ENCODE measurements at regions not wholly inside any gene's neighbourhood (a gene's known extent, or its start where the extent isn't known, plus 50 kb on each side); places are given as distances from the start of the nearest gene placed in this dataset.
"Not testable (repeated sequence)": the region's sequence is repeated elsewhere in the genome, so short reads cannot be mapped to it uniquely, and the experiment has no call there.

DNA sequence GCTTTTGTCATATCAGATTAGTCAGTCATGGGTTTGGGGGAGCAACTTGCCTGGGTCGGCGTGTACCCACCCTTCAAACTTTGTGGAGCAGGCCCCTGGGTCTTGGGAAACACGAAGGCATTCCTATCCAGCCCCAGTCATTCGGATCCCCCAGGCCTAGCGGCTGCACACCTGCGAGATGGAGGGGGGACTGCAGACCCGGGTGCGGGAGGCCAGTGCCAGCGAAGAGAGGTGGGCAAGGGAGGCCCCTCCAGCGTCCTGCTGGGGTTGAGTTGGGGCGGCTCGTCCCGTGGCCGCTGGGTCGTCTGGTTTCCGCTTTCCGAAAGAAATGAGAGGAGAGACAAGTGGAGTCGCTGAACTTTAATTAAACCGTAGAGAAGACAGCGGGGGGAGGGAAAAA is 112.2 kb upstream of the FOXD4L5 start:
- DNase-seq (ENCODE audit: low read depth) = not testable (repeated sequence)

DNA sequence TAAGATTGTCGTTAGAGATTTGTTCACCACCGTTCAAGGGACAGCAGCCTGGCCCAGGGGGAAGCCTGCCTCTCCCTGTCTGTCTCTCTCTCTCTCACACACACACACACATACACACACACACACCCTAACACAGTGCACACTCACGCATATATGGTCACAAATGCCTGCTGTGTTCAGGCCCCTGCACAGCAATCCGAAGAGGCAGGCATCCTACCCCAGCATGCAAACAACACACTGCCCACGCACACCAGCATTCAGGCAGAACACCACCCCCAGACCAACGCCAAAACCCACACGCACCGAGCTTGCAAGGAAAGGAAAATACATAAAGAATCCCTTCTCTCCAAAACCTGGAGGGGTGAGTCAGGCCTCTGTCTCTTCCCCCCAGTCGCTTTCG is 111.6 kb upstream of the FOXD4L5 start:
- not testable (repeated sequence) for DNase-seq (ENCODE audit: low read depth)

DNA sequence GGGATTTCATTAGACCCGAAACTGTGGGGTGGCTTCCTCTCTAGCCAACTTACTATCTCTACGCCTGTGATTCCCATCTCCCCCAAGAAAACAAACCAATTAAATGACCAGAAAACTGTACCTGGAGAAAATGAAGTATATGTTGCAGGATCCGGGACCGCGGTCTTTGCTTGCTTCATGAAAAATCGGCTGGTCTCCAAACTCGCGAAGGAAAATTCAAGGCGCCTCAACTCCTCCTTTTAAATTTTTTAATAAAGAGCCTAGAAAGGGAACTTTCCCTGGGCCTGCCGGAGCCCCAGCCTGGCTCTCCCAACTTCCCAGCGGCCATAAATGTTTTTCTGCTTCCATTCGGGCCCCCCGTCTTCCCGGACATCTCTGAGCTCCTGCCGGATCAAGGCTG is 110.8 kb upstream of the FOXD4L5 start:
- not testable (repeated sequence) for DNase-seq (ENCODE audit: low read depth)

DNA sequence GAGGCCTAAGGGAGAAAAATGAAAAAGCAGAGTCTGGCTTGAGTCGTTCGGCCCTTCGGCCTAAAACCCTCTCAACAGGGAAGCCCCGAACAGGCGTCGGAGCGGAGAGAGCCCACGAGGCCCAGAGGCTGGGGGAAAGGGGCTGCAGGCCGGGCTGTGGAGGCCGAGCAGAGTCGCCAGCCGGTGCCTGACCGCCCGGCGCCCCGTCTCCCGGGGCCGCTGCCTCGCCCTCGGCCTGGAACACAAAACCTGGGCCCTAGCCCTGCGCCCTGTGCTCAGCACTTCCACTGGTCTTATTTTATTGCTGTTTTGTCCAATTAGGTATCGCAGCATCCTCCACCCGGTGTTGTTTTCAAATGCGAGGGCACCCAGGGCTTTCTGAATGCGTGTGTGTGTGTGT is 110.1 kb upstream of the FOXD4L5 start:
- DNase-seq (ENCODE audit: low read depth) = not testable (repeated sequence)

DNA sequence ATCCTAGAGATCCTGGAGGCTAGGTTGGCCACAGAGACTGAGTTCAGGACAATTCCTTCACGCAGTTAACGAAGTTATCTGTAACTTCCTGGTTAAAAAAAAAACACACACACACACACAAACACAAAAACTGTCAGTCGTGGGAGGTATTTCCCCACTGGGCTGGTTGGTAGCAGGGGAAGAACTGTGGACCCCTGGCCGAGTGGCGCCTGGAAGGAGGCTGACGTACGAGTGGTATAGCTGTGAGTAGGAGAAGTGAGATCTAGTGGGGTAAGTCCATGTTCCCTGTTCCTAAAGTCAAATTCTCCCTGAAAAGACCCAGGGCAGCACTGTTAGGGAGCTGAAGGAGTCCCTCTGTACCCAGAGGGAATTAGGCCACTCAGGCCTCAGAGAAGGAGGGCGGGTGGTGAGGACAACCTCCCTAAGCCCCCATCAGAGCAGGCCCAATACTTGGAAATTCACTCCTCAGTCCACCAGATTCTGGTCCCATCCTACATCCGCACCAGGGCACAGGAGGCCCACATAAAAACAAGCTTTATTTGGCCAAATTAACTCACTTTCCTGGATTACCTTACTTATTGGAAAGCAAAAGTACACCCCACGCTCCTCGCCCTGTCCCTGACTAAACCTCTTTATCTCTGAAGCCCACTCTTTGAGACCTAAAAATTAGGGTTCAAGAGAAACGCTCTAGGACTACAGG is 108.3 kb upstream of the FOXD4L5 start:
- not testable (repeated sequence) for DNase-seq (ENCODE audit: low read depth)

DNA sequence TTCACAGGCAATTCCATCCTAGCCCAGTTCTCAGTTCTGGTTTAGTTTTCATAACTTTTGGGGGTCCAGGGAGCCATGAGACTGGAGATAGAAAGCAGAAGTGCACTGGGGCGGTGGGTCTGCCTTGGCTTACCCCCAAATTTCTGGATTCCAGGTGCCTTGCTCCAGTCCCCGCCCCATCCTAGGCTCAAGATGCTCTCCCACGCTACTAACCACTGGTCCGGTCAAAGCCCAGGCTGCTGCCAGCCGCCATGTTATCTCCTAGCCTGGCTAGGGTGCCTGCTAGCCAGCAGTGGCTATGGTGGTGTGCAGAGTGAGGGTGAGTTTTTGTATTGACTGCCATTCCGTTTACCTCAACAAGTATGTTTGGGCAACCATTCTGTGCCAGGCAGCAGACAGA is 107.6 kb upstream of the FOXD4L5 start:
- DNase-seq (ENCODE audit: low read depth) = not testable (repeated sequence)

DNA sequence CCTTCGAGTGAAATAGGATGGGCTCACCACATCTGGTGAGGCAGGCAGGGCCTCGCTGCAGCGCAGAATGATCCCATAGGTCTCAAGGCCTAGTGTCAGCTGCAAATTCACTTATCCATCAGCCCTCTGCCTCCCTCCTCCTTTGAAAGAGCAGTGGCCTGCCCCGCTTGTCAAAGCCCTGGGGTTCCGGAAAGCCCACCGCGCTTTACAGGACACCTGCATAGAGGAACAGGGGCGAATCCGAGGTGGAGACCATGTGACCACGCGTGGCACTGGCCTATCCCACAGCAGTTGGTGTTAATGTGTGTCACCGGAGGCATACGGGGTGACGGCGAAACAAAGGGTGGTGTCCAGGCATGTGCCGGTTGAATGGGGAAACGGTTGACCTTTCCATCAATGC is 104.7 kb upstream of the FOXD4L5 start:
- not testable (repeated sequence) for DNase-seq (ENCODE audit: low read depth)

DNA sequence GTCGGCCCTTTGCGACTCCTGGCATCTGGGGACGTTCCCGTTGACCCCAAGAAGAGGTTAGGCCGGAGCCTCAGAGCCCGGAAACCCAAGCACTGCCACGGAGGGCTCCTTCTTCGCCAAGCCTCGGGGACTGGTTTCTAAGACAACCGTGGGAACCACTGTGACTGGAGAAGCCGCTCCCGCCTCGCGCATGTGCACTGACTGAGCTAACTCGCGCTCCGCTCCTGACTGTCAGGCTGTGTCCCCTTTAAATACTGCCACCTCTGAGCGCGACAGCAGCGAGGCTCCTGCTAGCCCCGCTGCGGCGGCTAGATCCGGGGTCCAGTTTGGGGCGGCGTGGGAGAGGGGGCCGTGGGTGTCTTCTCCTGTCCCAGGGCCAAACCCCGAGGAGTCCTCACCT is 104.2 kb upstream of the FOXD4L5 start:
- DNase-seq (ENCODE audit: low read depth) = not testable (repeated sequence)

DNA sequence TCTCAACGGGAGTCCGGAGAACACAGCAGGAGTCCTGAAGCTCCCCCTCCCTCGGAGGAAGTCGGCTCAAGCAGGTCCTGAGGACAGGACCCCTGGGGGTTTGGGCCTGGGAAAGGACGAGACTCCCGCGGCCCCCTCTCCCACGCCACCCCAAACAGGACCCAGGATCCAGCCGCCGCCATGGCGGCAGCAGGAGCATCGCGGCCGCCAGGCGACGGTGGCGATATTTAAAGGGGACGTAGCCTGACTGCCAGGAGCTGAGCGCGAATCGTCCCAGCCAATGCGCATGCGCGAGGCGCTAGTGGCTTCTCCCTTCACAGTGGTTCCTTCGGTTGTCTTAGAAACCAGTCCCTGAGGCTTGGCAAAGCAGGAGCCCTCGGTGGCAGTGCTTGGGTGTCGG is 101.7 kb upstream of the FOXD4L5 start:
- peak; percentile 67 for DNase-seq (ENCODE audit: low read depth)

DNA sequence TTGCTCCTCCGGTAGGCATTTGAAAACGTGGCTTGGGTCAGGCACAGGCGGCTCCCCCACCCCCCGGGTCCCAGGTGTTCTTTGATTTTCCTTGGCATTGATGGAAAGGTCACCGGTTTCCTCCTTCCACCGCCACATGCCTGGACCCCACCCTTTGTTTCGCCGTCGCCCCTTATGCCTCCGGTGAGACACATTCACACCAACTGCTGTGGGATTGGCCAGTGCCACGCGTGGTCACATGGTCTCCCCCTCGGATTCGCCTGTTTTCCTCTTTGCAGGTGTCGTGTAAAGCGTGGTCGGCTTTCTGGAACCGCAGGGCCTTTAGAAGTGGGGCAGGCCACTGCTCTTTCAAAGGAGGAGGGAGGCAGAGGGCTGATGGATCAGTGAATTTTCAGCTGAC is 101.2 kb upstream of the FOXD4L5 start:
- DNase-seq (ENCODE audit: low read depth) = not testable (repeated sequence)

DNA sequence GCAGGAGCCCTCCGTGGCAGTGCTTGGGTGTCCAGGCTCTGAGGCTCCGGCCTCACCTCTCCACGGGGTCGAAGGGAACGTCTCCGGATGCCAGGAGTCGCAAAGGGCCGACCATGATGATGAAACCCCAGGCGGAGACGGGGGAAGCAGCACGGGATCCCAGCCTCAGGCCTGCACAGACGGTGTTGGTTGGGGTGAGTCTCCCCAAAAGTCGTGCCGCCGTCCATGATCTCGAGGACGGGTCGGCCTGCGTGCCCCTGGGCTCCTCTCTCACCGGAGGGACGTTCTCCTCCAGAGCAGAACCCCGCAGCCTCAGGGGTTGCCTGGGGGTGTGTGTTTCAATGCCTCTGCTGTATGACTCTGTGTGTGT is 100.6 kb upstream of the FOXD4L5 start:
- DNase-seq (ENCODE audit: low read depth) = not testable (repeated sequence)

DNA sequence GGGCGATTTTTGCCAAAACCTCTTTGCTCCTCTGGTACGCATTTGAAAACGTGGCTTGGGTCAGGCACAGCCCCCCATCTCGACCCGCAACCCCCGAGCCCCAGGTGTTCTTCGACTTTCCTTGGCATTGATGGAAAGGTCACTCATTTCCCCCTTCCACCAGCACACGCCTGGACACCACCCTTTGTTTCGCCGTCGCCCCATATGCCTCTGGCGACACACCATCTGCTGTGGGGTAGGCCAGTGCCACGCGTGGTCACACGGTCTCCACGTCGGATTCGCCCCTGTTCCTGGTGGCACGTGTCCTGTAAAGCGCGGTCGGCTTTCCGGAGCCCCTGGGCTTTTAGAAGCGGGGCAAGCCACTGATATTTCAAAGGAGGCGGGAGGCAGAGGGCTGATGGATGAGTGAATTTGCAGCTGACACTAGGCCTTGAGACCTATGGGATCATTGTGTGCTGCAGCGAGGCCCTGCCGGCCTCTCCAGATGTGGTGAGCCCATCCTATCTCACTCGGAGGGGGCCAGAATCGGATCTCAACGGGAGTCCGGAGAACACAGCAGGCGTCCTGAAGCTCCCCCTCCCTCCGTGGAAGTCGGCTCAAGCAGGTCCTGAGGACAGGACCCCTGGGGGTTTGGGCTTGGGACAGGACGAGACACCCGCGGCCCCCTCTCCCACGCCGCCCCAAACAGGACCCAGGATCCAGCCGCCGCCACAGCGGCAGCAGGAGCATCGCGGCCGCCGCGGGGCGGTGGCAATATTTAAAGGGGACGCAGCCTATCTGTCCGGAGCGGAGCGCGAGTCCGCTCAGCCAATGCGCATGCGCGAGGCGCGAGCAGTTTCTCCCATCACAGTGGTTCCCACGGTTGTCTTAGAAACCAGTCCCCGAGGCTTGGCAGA is 100.0 kb upstream of the FOXD4L5 start:
- DNase-seq (ENCODE audit: low read depth) = not testable (repeated sequence)

DNA sequence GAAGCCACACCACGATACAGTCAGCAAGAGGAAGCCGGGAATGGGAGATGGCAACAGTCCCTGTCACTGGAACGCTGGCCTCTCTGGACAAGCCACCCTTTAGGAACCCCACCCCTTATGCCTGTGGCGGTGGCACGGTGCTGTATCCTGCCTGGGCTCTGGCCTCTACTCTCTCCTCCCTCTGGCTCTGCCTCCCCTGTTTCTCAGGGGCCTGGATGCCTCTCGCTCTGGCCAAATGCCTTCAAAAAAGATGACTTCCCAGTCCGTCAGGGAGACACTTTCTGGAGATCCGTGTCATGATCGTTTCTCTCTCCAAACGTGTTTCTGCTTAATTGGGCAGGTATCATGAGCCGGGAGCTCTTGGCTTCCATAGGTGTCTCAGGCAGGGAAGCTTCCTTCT is 99.1 kb upstream of the FOXD4L5 start:
- DNase-seq (ENCODE audit: low read depth) = not testable (repeated sequence)

DNA sequence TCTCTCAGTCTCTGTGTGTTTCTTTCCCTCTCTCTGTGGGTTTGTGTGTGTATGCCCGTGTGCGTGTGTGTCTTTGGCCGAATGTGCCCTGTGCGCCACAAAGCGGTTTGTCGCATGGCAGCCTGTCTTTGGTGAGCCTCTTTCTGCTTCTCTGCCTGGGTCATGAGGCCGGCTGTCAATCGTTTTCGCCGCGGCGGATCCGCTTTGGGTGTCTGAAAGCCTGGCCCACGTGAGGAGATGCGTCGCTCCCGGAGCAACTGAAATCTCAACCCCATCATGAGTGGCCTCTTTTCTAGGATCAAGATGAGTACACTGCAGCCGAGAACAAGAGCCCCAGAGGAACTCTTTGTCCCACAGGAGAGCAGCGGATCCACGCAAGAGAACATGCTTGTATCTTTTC is 98.6 kb upstream of the FOXD4L5 start:
- DNase-seq (ENCODE audit: low read depth) = not testable (repeated sequence)

DNA sequence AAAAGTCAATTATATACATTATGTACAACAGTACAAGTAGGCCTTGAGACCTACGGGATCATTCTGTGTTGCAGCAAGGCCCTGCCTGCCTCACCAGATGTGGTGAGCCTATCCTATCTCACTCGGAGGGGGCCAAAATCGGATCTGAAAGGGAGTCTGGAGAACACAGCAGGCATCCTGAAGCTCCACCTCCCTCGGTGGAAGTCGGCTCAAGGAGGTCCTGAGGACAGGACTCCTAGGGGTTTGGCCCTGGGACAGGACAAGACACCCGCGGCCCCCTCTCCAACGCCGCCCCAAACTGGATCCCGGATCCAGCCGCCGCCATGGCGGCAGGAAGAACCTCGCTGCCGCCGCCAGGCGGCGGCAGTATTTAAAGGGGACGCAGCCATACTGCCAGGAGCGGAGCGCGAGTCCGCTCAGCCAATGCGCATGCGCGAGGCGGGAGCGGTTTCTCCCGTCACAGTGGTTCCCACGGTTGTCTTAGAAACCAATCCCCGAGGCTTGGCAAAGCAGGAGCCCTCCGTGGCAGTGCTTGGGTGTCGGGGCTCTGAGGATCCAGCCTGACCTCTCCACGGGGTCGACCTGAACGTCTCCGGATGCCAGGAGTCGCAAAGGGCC is 97.8 kb upstream of the FOXD4L5 start:
- not testable (repeated sequence) for DNase-seq (ENCODE audit: low read depth)
